ENCODE measurements at regions not wholly inside any gene's neighbourhood (a gene's known extent, or its start where the extent isn't known, plus 50 kb on each side); places are given as distances from the start of the nearest gene placed in this dataset.
A peak's percentile ranks its signal among the peaks of the same experiment; 100 is the strongest.

- TF ChIP-seq CTCF (IDR thresholded peaks at IDR 0.05) = no peak
- DNase-seq (no peak), ATAC-seq (no peak)
- H3K4me1 ChIP-seq (ENCODE audit: low read depth) = no peaks in the 10 kb centered on the region
- H3K4me3 ChIP-seq = no peak overlapping the region
- intact Hi-C loops (cut with DNase I, micrococcal nuclease) = no loop called here
- no peaks in the 10 kb centered on the region for H3K36me3 ChIP-seq (ENCODE audit: low read depth)
- no peaks in the 10 kb centered on the region for H3K9me3 ChIP-seq
These were observed 110.4 kb upstream of the C21orf91 start for GRCh38 chr21:17929510-17929909.

- H3K4me3 ChIP-seq = no peak overlapping the region
- TF ChIP-seq CTCF (IDR thresholded peaks at IDR 0.05) = peak; percentile 8
- no peaks in the 10 kb centered on the region for H3K36me3 ChIP-seq (ENCODE audit: low read depth)
- DNase-seq (no peak), ATAC-seq (no peak)
- intact Hi-C loops (cut with DNase I, micrococcal nuclease) = loop anchor here in 1 of 2 donors (2.0 kb wide), 1 partner anchor 247 kb away; no protein-coding TSS in a partner anchor
- no peaks in the 10 kb centered on the region for H3K4me1 ChIP-seq (ENCODE audit: low read depth)
- no peaks in the 10 kb centered on the region for H3K9me3 ChIP-seq
These were observed 106.7 kb upstream of the C21orf91 start for GRCh38 chr21:17925899-17926298.

- DNase-seq = peak in 1 of 3 donors; percentile 74
- peak; percentile 83 for TF ChIP-seq CTCF (IDR thresholded peaks at IDR 0.05)
- Histone ChIP-seq H3K4me3 (no peak overlapping the region), H3K4me1 (ENCODE audit: low read depth) (no peaks in the 10 kb centered on the region), H3K36me3 (ENCODE audit: low read depth) (no peaks in the 10 kb centered on the region), H3K9me3 (peaks cover 3% of the 10 kb centered on the region)
- intact Hi-C loops (cut with DNase I, micrococcal nuclease) = loop anchor here in 1 of 2 donors (2.0 kb wide), 1 partner anchor 246 kb away; no protein-coding TSS in a partner anchor
- peak; percentile 88 for ATAC-seq
These were observed 105.9 kb upstream of the C21orf91 start for GRCh38 chr21:17925000-17925610.

GRCh38 chr21:17921579-17922530 is 102.7 kb upstream of the C21orf91 start:
- Histone ChIP-seq H3K4me1 (ENCODE audit: low read depth) (no peaks in the 10 kb centered on the region), H3K4me3 (no peak overlapping the region), H3K36me3 (ENCODE audit: low read depth) (no peaks in the 10 kb centered on the region), H3K9me3 (peaks cover 3% of the 10 kb centered on the region)
- intact Hi-C loops (cut with DNase I, micrococcal nuclease) = no loop called here
- ATAC-seq = no peak
- TF ChIP-seq CTCF (IDR thresholded peaks at IDR 0.05) = no peak
- no peak for DNase-seq

GRCh38 chr21:17915976-17916375 is 96.8 kb upstream of the C21orf91 start:
- TF ChIP-seq CTCF (IDR thresholded peaks at IDR 0.05) = no peak
- intact Hi-C loops (cut with DNase I, micrococcal nuclease) = no loop called here
- Histone ChIP-seq H3K9me3 (peaks cover 3% of the 10 kb centered on the region), H3K36me3 (ENCODE audit: low read depth) (no peaks in the 10 kb centered on the region), H3K4me3 (no peak overlapping the region), H3K4me1 (ENCODE audit: low read depth) (no peaks in the 10 kb centered on the region)
- DNase-seq (no peak), ATAC-seq (no peak)
